ENCODE measurements at regions not wholly inside any gene's neighbourhood (a gene's known extent, or its start where the extent isn't known, plus 50 kb on each side); places are given as distances from the start of the nearest gene placed in this dataset.

DNA sequence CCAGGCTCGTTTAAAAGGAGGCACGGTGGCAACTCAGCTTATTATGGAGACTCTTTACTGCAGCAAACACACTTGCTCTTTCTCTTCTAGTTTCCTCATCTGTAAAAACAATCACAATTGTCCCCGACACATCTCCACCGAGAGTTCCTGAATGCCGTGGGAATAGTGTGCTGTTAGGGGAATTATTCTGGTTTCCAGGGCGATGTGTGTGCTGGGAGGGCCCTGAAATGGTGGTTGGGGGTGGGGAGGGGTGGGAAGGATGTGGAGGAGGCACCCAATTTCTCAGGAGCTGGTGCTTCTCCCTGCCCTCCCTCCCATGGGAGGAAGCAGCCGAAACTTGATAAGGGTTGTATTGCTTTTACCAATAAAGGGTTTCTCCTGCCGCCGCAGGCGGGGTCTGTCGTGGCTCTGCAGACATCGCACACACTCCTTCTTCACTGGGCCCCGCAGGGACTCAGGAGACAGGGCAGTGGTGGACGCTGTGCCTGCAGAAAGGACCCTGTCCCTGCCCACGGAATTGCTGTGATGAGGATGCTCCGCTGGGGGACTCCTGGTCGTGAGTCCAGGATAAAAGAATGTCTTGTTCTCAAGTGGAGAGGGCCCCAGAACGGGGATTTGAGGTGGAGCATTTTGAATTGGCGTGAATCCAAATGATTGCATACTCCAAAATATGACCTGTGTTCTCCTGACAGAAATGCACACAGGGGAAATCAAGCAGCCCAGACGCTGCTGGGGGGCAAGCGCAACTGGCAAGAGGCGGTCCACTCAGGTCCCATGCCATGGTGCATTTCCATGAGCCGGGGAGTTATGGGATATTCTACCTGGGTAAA is 119.2 kb downstream of the ACKR3 start:
- 66 to 76% (median 69%) methylated on average over 23 of the region's 23 CpGs for WGBS, 3 donors
- intact Hi-C loops (cut with DNase I) = no loop called here
- DNase-seq (no peak), ATAC-seq (no peak)
- Histone ChIP-seq H3K4me3 (no peak overlapping the region), H3K9me3 (no peaks in the 10 kb centered on the region), H3K36me3 (ENCODE audit: insufficient read depth in 1 of 2, low read depth in 1 of 2) (no peaks in the 10 kb centered on the region), H3K27ac (no peak overlapping the region), H3K4me1 (no peaks in the 10 kb centered on the region), H3K27me3 (ENCODE audit: insufficient read depth in 3 of 3, low read length in 2 of 3) (no peaks in the 10 kb centered on the region)
- TF ChIP-seq, protein P1, sequence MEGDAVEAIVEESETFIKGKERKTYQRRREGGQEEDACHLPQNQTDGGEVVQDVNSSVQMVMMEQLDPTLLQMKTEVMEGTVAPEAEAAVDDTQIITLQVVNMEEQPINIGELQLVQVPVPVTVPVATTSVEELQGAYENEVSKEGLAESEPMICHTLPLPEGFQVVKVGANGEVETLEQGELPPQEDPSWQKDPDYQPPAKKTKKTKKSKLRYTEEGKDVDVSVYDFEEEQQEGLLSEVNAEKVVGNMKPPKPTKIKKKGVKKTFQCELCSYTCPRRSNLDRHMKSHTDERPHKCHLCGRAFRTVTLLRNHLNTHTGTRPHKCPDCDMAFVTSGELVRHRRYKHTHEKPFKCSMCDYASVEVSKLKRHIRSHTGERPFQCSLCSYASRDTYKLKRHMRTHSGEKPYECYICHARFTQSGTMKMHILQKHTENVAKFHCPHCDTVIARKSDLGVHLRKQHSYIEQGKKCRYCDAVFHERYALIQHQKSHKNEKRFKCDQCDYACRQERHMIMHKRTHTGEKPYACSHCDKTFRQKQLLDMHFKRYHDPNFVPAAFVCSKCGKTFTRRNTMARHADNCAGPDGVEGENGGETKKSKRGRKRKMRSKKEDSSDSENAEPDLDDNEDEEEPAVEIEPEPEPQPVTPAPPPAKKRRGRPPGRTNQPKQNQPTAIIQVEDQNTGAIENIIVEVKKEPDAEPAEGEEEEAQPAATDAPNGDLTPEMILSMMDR (IDR thresholded peaks at IDR 0.05) = no peak

- TF ChIP-seq, protein P1 (IDR thresholded peaks at IDR 0.05) = no peak
- H3K4me3 ChIP-seq = no peak overlapping the region
- H3K9me3 ChIP-seq = no peaks in the 10 kb centered on the region
- DNase-seq = no peak
- H3K27me3 ChIP-seq (ENCODE audit: insufficient read depth in 3 of 3, low read length in 2 of 3) = no peaks in the 10 kb centered on the region
- no peak for ATAC-seq
- no peaks in the 10 kb centered on the region for H3K36me3 ChIP-seq (ENCODE audit: insufficient read depth in 1 of 2, low read depth in 1 of 2)
- no peaks in the 10 kb centered on the region for H3K4me1 ChIP-seq
- intact Hi-C loops (cut with DNase I) = no loop called here
- WGBS, 3 donors = 71 to 94% (median 81%) methylated on average over 1 of the region's 1 CpG
- no peak overlapping the region for H3K27ac ChIP-seq
Observed at GRCh38 chr2:236689393-236689700, 119.7 kb downstream of the ACKR3 start.

- intact Hi-C loops (cut with DNase I) = no loop called here
- DNase-seq (no peak), ATAC-seq (no peak)
- H3K27me3 ChIP-seq (ENCODE audit: insufficient read depth in 3 of 3, low read length in 2 of 3) = no peaks in the 10 kb centered on the region
- H3K4me1 ChIP-seq = no peaks in the 10 kb centered on the region
- WGBS, 3 donors = 97 to 98% (median 98%) methylated on average over 3 of the region's 3 CpGs
- no peaks in the 10 kb centered on the region for H3K9me3 ChIP-seq
- TF ChIP-seq, protein P1 (IDR thresholded peaks at IDR 0.05) = no peak
- H3K36me3 ChIP-seq (ENCODE audit: insufficient read depth in 1 of 2, low read depth in 1 of 2) = no peaks in the 10 kb centered on the region
- H3K27ac ChIP-seq = no peak overlapping the region
- no peak overlapping the region for H3K4me3 ChIP-seq
Observed at GRCh38 chr2:236689981-236690380, 120.4 kb downstream of the ACKR3 start.

- intact Hi-C loops (cut with DNase I) = no loop called here
- no peak for DNase-seq
- 91 to 99% (median 96%) methylated on average over 3 of the region's 3 CpGs for WGBS, 3 donors
- no peaks in the 10 kb centered on the region for H3K9me3 ChIP-seq
- H3K27ac ChIP-seq = no peak overlapping the region
- no peak for ATAC-seq
- H3K27me3 ChIP-seq (ENCODE audit: insufficient read depth in 3 of 3, low read length in 2 of 3) = no peaks in the 10 kb centered on the region
- TF ChIP-seq, protein P1 (IDR thresholded peaks at IDR 0.05) = no peak
- no peaks in the 10 kb centered on the region for H3K4me1 ChIP-seq
- H3K36me3 ChIP-seq (ENCODE audit: insufficient read depth in 1 of 2, low read depth in 1 of 2) = no peaks in the 10 kb centered on the region
- H3K4me3 ChIP-seq = no peak overlapping the region
Observed at GRCh38 chr2:236690726-236691125, 121.1 kb downstream of the ACKR3 start.

- Histone ChIP-seq H3K9me3 (no peaks in the 10 kb centered on the region), H3K4me3 (no peak overlapping the region), H3K27me3 (ENCODE audit: insufficient read depth in 3 of 3, low read length in 2 of 3) (no peaks in the 10 kb centered on the region), H3K36me3 (ENCODE audit: insufficient read depth in 1 of 2, low read depth in 1 of 2) (no peaks in the 10 kb centered on the region), H3K27ac (no peak overlapping the region), H3K4me1 (no peaks in the 10 kb centered on the region)
- 85 to 90% (median 90%) methylated on average over 6 of the region's 6 CpGs for WGBS, 3 donors
- ATAC-seq (no peak), DNase-seq (no peak)
- intact Hi-C loops (cut with DNase I) = no loop called here
- TF ChIP-seq, protein P1 (IDR thresholded peaks at IDR 0.05) = no peak
Observed at GRCh38 chr2:236691799-236692167, 122.2 kb downstream of the ACKR3 start.

Measured in psoas muscle (tissue), 7 donors.